Osteoblast (primary cell): ENCODE measurements at regions not wholly inside any gene's neighbourhood (a gene's known extent, or its start where the extent isn't known, plus 50 kb on each side); places are given as distances from the start of the nearest gene placed in this dataset.

Experiments used
- DNase-seq: peaks from one replicate; pipeline ENCODE4 v3.0.0; 2011; ENCODE audit warnings: low spot score, mixed read lengths; ENCODE audit not compliant: insufficient read length; ENCODE audit errors: missing footprints
- H2AFZ ChIP-seq: 2 replicates; pipeline ENCODE4 v1.6.0; 2011; ENCODE audit warnings: mild to moderate bottlenecking, low read length
- H3K27ac ChIP-seq: 2 replicates; pipeline ENCODE4 v1.5.1; 2011; ENCODE audit warnings: mild to moderate bottlenecking, low read depth, low read length, moderate library complexity
- H3K27me3 ChIP-seq: 2 replicates; pipeline ENCODE4 v1.6.0; 2012; ENCODE audit warnings: mild to moderate bottlenecking, control low read depth, inconsistent platforms, low read length, moderate library complexity; ENCODE audit not compliant: insufficient read depth
- H3K36me3 ChIP-seq: 2 replicates; pipeline ENCODE4 v1.5.1; 2011; ENCODE audit warnings: mild to moderate bottlenecking, low read length, control low read depth, moderate library complexity; ENCODE audit not compliant: insufficient read depth
- H3K4me1 ChIP-seq: 2 replicates; pipeline ENCODE4 v1.5.1; 2011; ENCODE audit warnings: mild to moderate bottlenecking, low read length, control low read depth, moderate library complexity; ENCODE audit not compliant: insufficient read depth
- H3K4me2 ChIP-seq: 2 replicates; pipeline ENCODE4 v1.6.0; 2011; ENCODE audit warnings: mild to moderate bottlenecking, low read length; ENCODE audit not compliant: insufficient read depth
- H3K4me3 ChIP-seq: fragments of 200-600 bp; sonication (generic); 3 replicates; pipeline ENCODE4 v1.5.1; 2012; ENCODE audit warnings: mild to moderate bottlenecking, low read length, inconsistent platforms; ENCODE audit not compliant: insufficient read depth
- H3K79me2 ChIP-seq: 2 replicates; pipeline ENCODE4 v1.6.0; 2012; ENCODE audit warnings: mild to moderate bottlenecking, low read length, control low read depth, inconsistent platforms; ENCODE audit not compliant: insufficient read depth
- H3K9me3 ChIP-seq: 2 replicates; pipeline ENCODE4 v1.5.1; 2011; ENCODE audit warnings: low read depth, low read length, control low read depth
- H4K20me1 ChIP-seq: 2 replicates; pipeline ENCODE4 v1.6.0; 2012; ENCODE audit warnings: mild to moderate bottlenecking, low read length, control low read depth; ENCODE audit not compliant: insufficient read depth
- TF ChIP-seq, protein P1 (sequence below): IDR thresholded peaks from 2 replicates; pipeline ENCODE4 v1.5.1; 2011; ENCODE audit warnings: mild to moderate bottlenecking, low read depth, low read length, moderate library complexity; ENCODE audit errors: extremely low read depth

DNA sequence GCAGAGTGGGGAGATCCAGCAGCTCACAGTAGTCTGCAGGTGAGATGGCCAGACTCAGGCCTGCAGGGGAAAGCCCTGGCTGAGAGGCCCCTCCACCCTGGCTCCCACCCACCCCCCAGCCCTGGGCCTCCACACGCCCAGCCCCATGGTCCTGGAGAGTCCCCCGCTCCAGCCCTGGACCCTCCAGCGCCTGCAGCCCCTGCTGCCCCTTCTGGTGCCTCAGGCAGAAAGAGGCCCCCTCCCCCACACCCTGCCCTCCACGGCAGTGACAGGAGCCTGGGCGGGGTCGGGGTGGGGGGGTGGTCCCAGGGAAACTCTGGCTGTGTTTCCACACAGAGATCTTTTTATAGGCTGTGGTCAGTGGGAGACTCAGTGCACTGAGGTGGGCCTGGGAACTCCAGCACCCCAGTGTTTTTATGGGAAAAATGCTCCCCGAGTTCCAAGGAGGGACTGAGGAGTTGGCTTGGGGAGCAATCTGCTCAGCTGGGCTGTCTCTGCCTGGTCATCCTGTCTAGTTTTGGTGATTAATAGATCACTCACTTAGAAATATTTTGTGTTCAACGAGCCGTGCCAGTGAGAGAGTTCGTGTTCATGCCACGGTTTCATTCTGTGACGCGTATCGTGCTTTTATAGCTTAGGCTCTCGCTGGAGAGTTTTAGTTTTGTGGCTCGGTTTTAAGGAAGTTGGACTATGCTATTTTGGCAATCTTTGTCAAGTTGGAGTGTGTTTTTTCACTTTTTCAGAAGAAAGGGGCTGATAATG lies 53.1 kb upstream of the HGFAC start:
- no peaks in the 10 kb centered on the region for H3K9me3 ChIP-seq
- H3K4me3 ChIP-seq, result peak overlapping the region; percentile 71
- peaks cover 3% of the 10 kb centered on the region for H3K79me2 ChIP-seq
- H3K27me3 ChIP-seq, result no peaks in the 10 kb centered on the region
- TF ChIP-seq, protein P1, sequence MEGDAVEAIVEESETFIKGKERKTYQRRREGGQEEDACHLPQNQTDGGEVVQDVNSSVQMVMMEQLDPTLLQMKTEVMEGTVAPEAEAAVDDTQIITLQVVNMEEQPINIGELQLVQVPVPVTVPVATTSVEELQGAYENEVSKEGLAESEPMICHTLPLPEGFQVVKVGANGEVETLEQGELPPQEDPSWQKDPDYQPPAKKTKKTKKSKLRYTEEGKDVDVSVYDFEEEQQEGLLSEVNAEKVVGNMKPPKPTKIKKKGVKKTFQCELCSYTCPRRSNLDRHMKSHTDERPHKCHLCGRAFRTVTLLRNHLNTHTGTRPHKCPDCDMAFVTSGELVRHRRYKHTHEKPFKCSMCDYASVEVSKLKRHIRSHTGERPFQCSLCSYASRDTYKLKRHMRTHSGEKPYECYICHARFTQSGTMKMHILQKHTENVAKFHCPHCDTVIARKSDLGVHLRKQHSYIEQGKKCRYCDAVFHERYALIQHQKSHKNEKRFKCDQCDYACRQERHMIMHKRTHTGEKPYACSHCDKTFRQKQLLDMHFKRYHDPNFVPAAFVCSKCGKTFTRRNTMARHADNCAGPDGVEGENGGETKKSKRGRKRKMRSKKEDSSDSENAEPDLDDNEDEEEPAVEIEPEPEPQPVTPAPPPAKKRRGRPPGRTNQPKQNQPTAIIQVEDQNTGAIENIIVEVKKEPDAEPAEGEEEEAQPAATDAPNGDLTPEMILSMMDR, result no peak
- H2AFZ ChIP-seq, result peak overlapping the region; percentile 93
- H3K4me1 ChIP-seq, result peaks cover 27% of the 10 kb centered on the region
- DNase-seq, result peak; percentile 92
- peak overlapping the region; percentile 93 for H3K4me2 ChIP-seq
- H3K27ac ChIP-seq, result peak overlapping the region; percentile 98
- no peaks in the 10 kb centered on the region for H4K20me1 ChIP-seq
- no peaks in the 10 kb centered on the region for H3K36me3 ChIP-seq

DNA sequence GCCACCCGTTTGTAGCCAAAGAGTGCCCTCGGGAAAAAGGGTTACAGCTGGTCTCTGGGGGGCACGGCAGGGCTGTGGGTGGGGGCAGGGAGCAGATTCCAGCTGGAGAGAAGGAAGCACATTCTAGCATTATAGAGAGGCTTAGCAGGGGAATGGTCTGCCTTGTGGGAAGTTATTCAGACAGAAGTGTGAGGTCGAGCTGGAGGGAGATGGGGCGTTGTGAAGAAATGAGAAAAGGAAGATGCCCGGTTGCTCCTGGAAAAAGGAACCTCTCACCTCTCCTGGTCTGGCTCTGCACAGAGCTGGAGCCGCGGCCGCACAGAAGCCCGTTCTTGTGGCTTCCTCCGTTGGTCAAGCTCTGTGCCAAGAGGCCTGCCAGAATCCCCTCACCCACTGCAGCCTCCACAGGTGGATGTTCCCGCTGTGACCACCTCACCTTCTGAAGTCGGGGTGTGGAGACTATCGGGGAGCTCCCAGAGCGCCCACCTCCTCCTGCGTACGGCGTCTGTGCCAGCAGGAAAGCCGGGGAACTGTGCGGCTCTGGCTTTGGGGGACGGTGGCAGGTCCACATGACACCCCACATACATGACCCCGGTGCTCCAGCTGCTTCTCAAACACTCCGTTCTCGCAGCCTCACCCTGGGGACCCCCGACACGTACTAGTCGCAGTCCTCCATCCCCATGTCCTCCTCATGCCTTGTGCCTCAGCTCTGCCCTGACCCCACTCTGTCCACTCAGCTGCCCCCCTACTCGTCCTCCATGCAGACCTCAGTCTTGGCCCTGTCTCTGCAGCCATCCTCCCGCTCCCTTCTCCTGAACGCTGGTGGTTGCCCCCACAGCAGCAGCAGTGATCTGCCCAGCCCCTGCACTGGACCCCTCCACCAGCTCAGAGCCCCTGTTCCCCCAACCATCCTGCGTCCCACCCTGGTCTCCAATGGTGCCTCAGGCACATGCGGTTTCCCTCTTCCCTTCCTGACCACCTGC lies 52.2 kb upstream of the HGFAC start:
- peak overlapping the region; percentile 98 for H3K27ac ChIP-seq
- peak; percentile 80 for DNase-seq
- H3K36me3 ChIP-seq, result no peaks in the 10 kb centered on the region
- peak overlapping the region; percentile 93 for H3K4me2 ChIP-seq
- peak overlapping the region; percentile 75 for H2AFZ ChIP-seq
- no peaks in the 10 kb centered on the region for H3K27me3 ChIP-seq
- peak overlapping the region; percentile 71 for H3K4me3 ChIP-seq
- H4K20me1 ChIP-seq, result no peaks in the 10 kb centered on the region
- H3K9me3 ChIP-seq, result no peaks in the 10 kb centered on the region
- peaks cover 27% of the 10 kb centered on the region for H3K4me1 ChIP-seq
- H3K79me2 ChIP-seq, result peaks cover 3% of the 10 kb centered on the region
- TF ChIP-seq, protein P1, result no peak

DNA sequence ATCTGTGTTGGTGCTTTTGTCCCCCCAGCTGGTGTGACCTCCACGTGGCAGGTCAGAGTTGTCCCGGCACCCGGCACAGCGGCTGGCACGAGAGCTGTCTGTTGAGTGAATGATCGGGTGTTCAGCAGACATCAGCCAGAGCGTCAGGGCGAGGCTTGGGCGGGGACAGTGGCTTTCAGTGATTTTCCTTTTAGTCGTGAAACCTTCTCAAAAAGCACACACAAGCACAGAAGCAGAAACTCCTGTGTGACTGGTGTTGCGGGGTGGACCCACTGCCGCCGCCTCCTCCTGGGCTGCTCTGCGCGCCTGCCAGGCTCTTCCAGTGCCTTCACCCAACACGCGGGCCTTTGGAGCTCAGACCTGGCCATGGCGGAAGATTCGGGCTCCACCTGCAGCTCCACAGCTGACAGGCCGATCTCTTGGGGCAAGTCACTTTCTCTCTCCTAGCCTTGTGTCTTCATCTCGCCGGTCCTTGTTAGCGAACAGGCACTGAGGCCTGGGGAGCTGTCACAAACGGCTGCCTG lies 51.4 kb upstream of the HGFAC start:
- no peak overlapping the region for H2AFZ ChIP-seq
- no peak overlapping the region for H3K4me3 ChIP-seq
- no peak overlapping the region for H3K27ac ChIP-seq
- no peaks in the 10 kb centered on the region for H3K27me3 ChIP-seq
- H3K36me3 ChIP-seq, result no peaks in the 10 kb centered on the region
- DNase-seq, result peak; percentile 59
- no peaks in the 10 kb centered on the region for H3K9me3 ChIP-seq
- peaks cover 3% of the 10 kb centered on the region for H3K79me2 ChIP-seq
- H4K20me1 ChIP-seq, result no peaks in the 10 kb centered on the region
- no peak overlapping the region for H3K4me2 ChIP-seq
- peaks cover 27% of the 10 kb centered on the region for H3K4me1 ChIP-seq
- TF ChIP-seq, protein P1, result no peak
